Activated T-cell treated with anti-CD3 and anti-CD28 coated beads for 4 hours (primary cell): ENCODE measurements at regions not wholly inside any gene's neighbourhood (a gene's known extent, or its start where the extent isn't known, plus 50 kb on each side); places are given as distances from the start of the nearest gene placed in this dataset.

Experiments
- DNase-seq: peaks from one replicate; pipeline ENCODE4 v3.0.0-alpha.2; 2020

- DNase-seq: no peak
Measured at GRCh38 chr2:220297093-220297492, 669.7 kb downstream of the SLC4A3 start.

GRCh38 chr2:220300806-220301205 is 673.4 kb downstream of the SLC4A3 start:
- no peak for DNase-seq

GRCh38 chr2:220302756-220303155 is 675.3 kb downstream of the SLC4A3 start:
- no peak for DNase-seq

- no peak for DNase-seq
Measured at GRCh38 chr2:220309215-220309614, 681.8 kb downstream of the SLC4A3 start.

GRCh38 chr2:220310451-220310861 is 683.0 kb downstream of the SLC4A3 start:
- DNase-seq: no peak

- DNase-seq: no peak
Measured at GRCh38 chr2:220315098-220315823, 687.8 kb downstream of the SLC4A3 start.

- no peak for DNase-seq
Measured at GRCh38 chr2:220318037-220318436, 690.6 kb downstream of the SLC4A3 start.

GRCh38 chr2:220318508-220318907 is 691.1 kb downstream of the SLC4A3 start:
- no peak for DNase-seq

- no peak for DNase-seq
Measured at GRCh38 chr2:220320326-220320725, 692.9 kb downstream of the SLC4A3 start.

GRCh38 chr2:220332886-220333285 is 705.5 kb downstream of the SLC4A3 start:
- DNase-seq: no peak

- no peak for DNase-seq
Measured at GRCh38 chr2:220334210-220334609, 706.8 kb downstream of the SLC4A3 start.

GRCh38 chr2:220334871-220335590 is 707.6 kb downstream of the SLC4A3 start:
- DNase-seq: no peak

- no peak for DNase-seq
Measured at GRCh38 chr2:220335591-220335915, 708.1 kb downstream of the SLC4A3 start.

GRCh38 chr2:220336771-220337170 is 709.3 kb downstream of the SLC4A3 start:
- DNase-seq: no peak

GRCh38 chr2:220337611-220338440 is 710.4 kb downstream of the SLC4A3 start:
- DNase-seq: no peak

- DNase-seq: no peak
Measured at GRCh38 chr2:220341014-220341413, 713.6 kb downstream of the SLC4A3 start.

GRCh38 chr2:220346919-220347318 is 719.5 kb downstream of the SLC4A3 start:
- no peak for DNase-seq

- DNase-seq: no peak
Measured at GRCh38 chr2:220347626-220348025, 720.2 kb downstream of the SLC4A3 start.

- no peak for DNase-seq
Measured at GRCh38 chr2:220348206-220348605, 720.8 kb downstream of the SLC4A3 start.

- DNase-seq: no peak
Measured at GRCh38 chr2:220353897-220354296, 726.5 kb downstream of the SLC4A3 start.

GRCh38 chr2:220356076-220356475 is 728.6 kb downstream of the SLC4A3 start:
- DNase-seq: no peak

- no peak for DNase-seq
Measured at GRCh38 chr2:220365023-220365422, 737.6 kb downstream of the SLC4A3 start.

- no peak for DNase-seq
Measured at GRCh38 chr2:220366765-220367164, 739.3 kb downstream of the SLC4A3 start.

GRCh38 chr2:220370764-220371163 is 743.3 kb downstream of the SLC4A3 start:
- no peak for DNase-seq
